Sigmoid colon (tissue), 6 donors: ENCODE measurements at regions not wholly inside any gene's neighbourhood (a gene's known extent, or its start where the extent isn't known, plus 50 kb on each side); places are given as distances from the start of the nearest gene placed in this dataset.
"Not testable (repeated sequence)": the region's sequence is repeated elsewhere in the genome, so short reads cannot be mapped to it uniquely, and the experiment has no call there.

ENCODE experiments used
- DNase-seq: peaks from one replicate; pipeline ENCODE4 v3.0.0-alpha.2; 2019
- H3K27ac ChIP-seq, 4 donors: fragments of 200-600 bp; sonication (generic); one replicate each; pipeline ENCODE4 v1.5.1; 2016 to 2019; ENCODE audit warnings: mild to moderate bottlenecking in 1 of 4
- H3K27me3 ChIP-seq, 3 donors: fragments of 200-600 bp; sonication (generic); one replicate each; pipeline ENCODE4 v1.5.1; 2019; ENCODE audit warnings: mild to moderate bottlenecking in 1 of 3
- H3K36me3 ChIP-seq, 4 donors: fragments of 200-600 bp; sonication (generic); one replicate each; pipeline ENCODE4 v1.5.1; 2016 to 2019
- H3K4me1 ChIP-seq, 4 donors: fragments of 200-600 bp; sonication (generic); one replicate each; pipeline ENCODE4 v1.5.1; 2017 to 2019
- H3K4me3 ChIP-seq, 4 donors: fragments of 200-600 bp; sonication (generic); one replicate each; pipeline ENCODE4 v1.5.1; 2017 to 2019; ENCODE audit warnings: mild to moderate bottlenecking in 2 of 4, moderate library complexity in 1 of 4
- H3K9me3 ChIP-seq, 4 donors: fragments of 200-600 bp in 3 of 4; sonication (generic) in 3 of 4; one replicate each; pipeline versions ENCODE4 v1.5.1 to v1.6.1; 2013 to 2019
- CTCF ChIP-seq, 4 experiments: fragments of 450-650 bp in 3 of 4; fragments of 200-600 bp in 1 of 4; IDR thresholded peaks; one replicate each; pipeline ENCODE4 v1.5.1; 2016 to 2019; ENCODE audit warnings: antibody characterized with exemption in 4 of 4, mild to moderate bottlenecking in 3 of 4, moderate library complexity in 2 of 4
- EP300 ChIP-seq, 4 donors: sonication (generic); formaldehyde crosslinking; IDR thresholded peaks; one replicate each; pipeline ENCODE4 v1.6.1; 2017; ENCODE audit warnings: antibody characterized with exemption in 4 of 4
- POLR2A ChIP-seq, 2 donors: fragments of 450-650 bp; IDR thresholded peaks; one replicate each; pipeline ENCODE4 v1.6.1; 2016; ENCODE audit warnings: antibody characterized with exemption in 2 of 2, mild to moderate bottlenecking in 2 of 2, moderate library complexity in 2 of 2
- POLR2AphosphoS5 ChIP-seq, 4 donors: sonication (generic); formaldehyde crosslinking; IDR thresholded peaks; one replicate each; pipeline ENCODE4 v1.6.1; 2017; ENCODE audit warnings: antibody characterized with exemption in 4 of 4
- WGBS, 2 donors: extraction: QIAGEN DNeasy Blood & Tissue Kit; methylation state at CpG; one replicate each; pipeline ENCODE4 v1.1.7; 2013; 5-methylcytosine and 5-hydroxymethylcytosine counted together
- intact Hi-C: fragments of 100-400 bp; cut with DNase I; formaldehyde crosslinking; loops from one replicate; pipeline ENCODE4 v1.15.1; 2023
- donor health status: healthy with polysubstance abuse.
- donor health status: healthy.

GRCh38 chrX:27242581-27242980 is 220.6 kb downstream of the PPP4R3C start:
- no peaks in the 10 kb centered on the region for H3K4me1 ChIP-seq
- no peak for TF ChIP-seq EP300 (IDR thresholded peaks at IDR 0.05)
- no peak for TF ChIP-seq POLR2AphosphoS5 (IDR thresholded peaks at IDR 0.05)
- no peak for TF ChIP-seq CTCF (IDR thresholded peaks at IDR 0.05)
- TF ChIP-seq POLR2A (IDR thresholded peaks at IDR 0.05) = no peak
- H3K36me3 ChIP-seq = no peaks in the 10 kb centered on the region
- 54 to 70% methylated on average over 1 of the region's 1 CpG for WGBS, 2 donors
- no peak for DNase-seq
- intact Hi-C loops = no loop called here
- no peaks in the 10 kb centered on the region for H3K9me3 ChIP-seq
- H3K27me3 ChIP-seq = no peaks in the 10 kb centered on the region
- H3K27ac ChIP-seq = no peak overlapping the region
- H3K4me3 ChIP-seq = no peak overlapping the region

- TF ChIP-seq POLR2A (IDR thresholded peaks at IDR 0.05) (no peak), EP300 (IDR thresholded peaks at IDR 0.05) (no peak), CTCF (IDR thresholded peaks at IDR 0.05) (no peak), POLR2AphosphoS5 (IDR thresholded peaks at IDR 0.05) (no peak)
- Histone ChIP-seq H3K36me3 (no peaks in the 10 kb centered on the region), H3K27ac (no peak overlapping the region), H3K4me3 (no peak overlapping the region), H3K27me3 (no peaks in the 10 kb centered on the region), H3K4me1 (no peaks in the 10 kb centered on the region), H3K9me3 (no peaks in the 10 kb centered on the region)
- intact Hi-C loops = no loop called here
- DNase-seq = no peak
Observed at GRCh38 chrX:27241981-27242380, 221.2 kb downstream of the PPP4R3C start.

- intact Hi-C loops, H3K4me3 ChIP-seq, DNase-seq, H3K9me3 ChIP-seq, H3K27ac ChIP-seq, H3K27me3 ChIP-seq, H3K36me3 ChIP-seq, H3K4me1 ChIP-seq: not testable (repeated sequence)
- WGBS, 2 donors = 91 to 95% methylated on average over 4 of the region's 4 CpGs
Observed at GRCh38 chrX:27240042-27240441, 223.1 kb downstream of the PPP4R3C start.

GRCh38 chrX:27236681-27237080 is 226.5 kb downstream of the PPP4R3C start:
- H3K36me3 ChIP-seq = no peaks in the 10 kb centered on the region
- no peaks in the 10 kb centered on the region for H3K27me3 ChIP-seq
- H3K9me3 ChIP-seq = no peaks in the 10 kb centered on the region
- H3K27ac ChIP-seq = no peak overlapping the region
- no peaks in the 10 kb centered on the region for H3K4me1 ChIP-seq
- no peak overlapping the region for H3K4me3 ChIP-seq
- no peak for DNase-seq
- intact Hi-C loops = no loop called here
- TF ChIP-seq POLR2AphosphoS5 (IDR thresholded peaks at IDR 0.05) (no peak), EP300 (IDR thresholded peaks at IDR 0.05) (no peak), POLR2A (IDR thresholded peaks at IDR 0.05) (no peak), CTCF (IDR thresholded peaks at IDR 0.05) (no peak)

- Histone ChIP-seq H3K4me3 (no peak overlapping the region), H3K36me3 (no peaks in the 10 kb centered on the region), H3K4me1 (no peaks in the 10 kb centered on the region), H3K27me3 (no peaks in the 10 kb centered on the region), H3K9me3 (no peaks in the 10 kb centered on the region), H3K27ac (no peak overlapping the region)
- 90% methylated on average over 2 of the region's 2 CpGs for whole genome bisulfite sequencing, 2 donors
- intact Hi-C loops = no loop called here
- TF ChIP-seq POLR2A (IDR thresholded peaks at IDR 0.05) (no peak), CTCF (IDR thresholded peaks at IDR 0.05) (no peak), POLR2AphosphoS5 (IDR thresholded peaks at IDR 0.05) (no peak), EP300 (IDR thresholded peaks at IDR 0.05) (no peak)
- no peak for DNase-seq
Observed at GRCh38 chrX:27229721-27230120, 233.4 kb downstream of the PPP4R3C start.
